Breast epithelium (tissue), 4 donors: ENCODE measurements at regions not wholly inside any gene's neighbourhood (a gene's known extent, or its start where the extent isn't known, plus 50 kb on each side); places are given as distances from the start of the nearest gene placed in this dataset.

Experiments used
- DNase-seq, 2 donors: peaks; one replicate each; pipeline ENCODE4 v3.0.0-alpha.2; 2019; ENCODE audit warnings: low spot score in 2 of 2
- H3K27ac ChIP-seq, 2 donors: fragments of 200-600 bp; sonication (generic) in 1 of 2; one replicate each; pipeline ENCODE4 v1.5.1; 2016 to 2019; ENCODE audit warnings: mild to moderate bottlenecking in 1 of 2
- H3K27me3 ChIP-seq, 2 donors: fragments of 200-600 bp; sonication (generic) in 1 of 2; one replicate each; pipeline versions ENCODE4 v1.5.1 to v1.6.0; 2017 to 2019; ENCODE audit warnings: control low read depth in 1 of 2, mild to moderate bottlenecking in 1 of 2
- H3K36me3 ChIP-seq: fragments of 200-600 bp; one replicate; pipeline ENCODE4 v1.5.1; 2019
- H3K4me1 ChIP-seq, 2 donors: fragments of 200-600 bp; sonication (generic); one replicate each; pipeline ENCODE4 v1.5.1; 2016 to 2019; ENCODE audit warnings: control low read depth in 1 of 2
- H3K4me3 ChIP-seq, 3 donors: fragments of 200-600 bp; sonication (generic); 1 replicate in 2 of 3; 2 replicates in 1 of 3; pipeline ENCODE4 v1.5.1; 2016 to 2019; ENCODE audit warnings: mild to moderate bottlenecking in 3 of 3, moderate library complexity in 2 of 3
- H3K9me3 ChIP-seq, 2 donors: fragments of 200-600 bp; sonication (generic) in 1 of 2; one replicate each; pipeline ENCODE4 v1.5.1; 2016 to 2019; ENCODE audit warnings: control low read depth in 1 of 2
- CTCF ChIP-seq, 3 donors: fragments of 450-650 bp; IDR thresholded peaks; one replicate each; pipeline ENCODE4 v1.5.1; 2016 to 2017; ENCODE audit warnings: antibody characterized with exemption in 3 of 3, mild to moderate bottlenecking in 3 of 3, moderate library complexity in 3 of 3
- POLR2A ChIP-seq: fragments of 450-650 bp; IDR thresholded peaks from one replicate; pipeline ENCODE4 v1.6.1; 2016; ENCODE audit warnings: antibody characterized with exemption, mild to moderate bottlenecking, moderate library complexity
- POLR2AphosphoS5 ChIP-seq, 3 donors: sonication (generic); formaldehyde crosslinking; IDR thresholded peaks; one replicate each; pipeline ENCODE4 v1.6.1; 2017; ENCODE audit warnings: antibody characterized with exemption in 3 of 3
- intact Hi-C: fragments of 100-400 bp; cut with DNase I; formaldehyde crosslinking; loops from one replicate; pipeline ENCODE4 v1.15.1; 2023; ENCODE audit warnings: low total_unique reads

GRCh38 chr1:101316799-101317198 is 80.0 kb downstream of the S1PR1 start:
- intact Hi-C loops: no loop called here
- TF ChIP-seq CTCF (IDR thresholded peaks at IDR 0.05) (no peak), POLR2AphosphoS5 (IDR thresholded peaks at IDR 0.05) (no peak), POLR2A (no peak)
- peaks cover 0 to 3% of the 10 kb centered on the region in 2 donors for H3K27me3 ChIP-seq
- no peaks in the 10 kb centered on the region for H3K4me1 ChIP-seq
- no peak overlapping the region for H3K4me3 ChIP-seq
- H3K36me3 ChIP-seq: no peaks in the 10 kb centered on the region
- H3K27ac ChIP-seq: no peak overlapping the region
- DNase-seq: no peak
- H3K9me3 ChIP-seq: no peaks in the 10 kb centered on the region

GRCh38 chr1:101317590-101317989 is 80.8 kb downstream of the S1PR1 start:
- TF ChIP-seq CTCF (IDR thresholded peaks at IDR 0.05) (no peak), POLR2AphosphoS5 (IDR thresholded peaks at IDR 0.05) (no peak), POLR2A (no peak)
- peaks cover 0 to 3% of the 10 kb centered on the region in 2 donors for H3K27me3 ChIP-seq
- H3K4me3 ChIP-seq: no peak overlapping the region
- H3K36me3 ChIP-seq: no peaks in the 10 kb centered on the region
- DNase-seq: no peak
- H3K4me1 ChIP-seq: no peaks in the 10 kb centered on the region
- H3K9me3 ChIP-seq: no peaks in the 10 kb centered on the region
- no peak overlapping the region for H3K27ac ChIP-seq
- intact Hi-C loops: no loop called here

- Histone ChIP-seq H3K9me3 (no peaks in the 10 kb centered on the region), H3K4me3 (no peak overlapping the region), H3K27ac (no peak overlapping the region), H3K4me1 (no peaks in the 10 kb centered on the region), H3K27me3 (no peaks in the 10 kb centered on the region), H3K36me3 (no peaks in the 10 kb centered on the region)
- no peak for DNase-seq
- intact Hi-C loops: no loop called here
- TF ChIP-seq POLR2A (no peak), POLR2AphosphoS5 (IDR thresholded peaks at IDR 0.05) (no peak), CTCF (IDR thresholded peaks at IDR 0.05) (no peak)
These were observed 86.7 kb downstream of the S1PR1 start for GRCh38 chr1:101323535-101323934.

- no peak overlapping the region for H3K27ac ChIP-seq
- no peaks in the 10 kb centered on the region for H3K27me3 ChIP-seq
- no peak for TF ChIP-seq POLR2AphosphoS5 (IDR thresholded peaks at IDR 0.05)
- TF ChIP-seq CTCF (IDR thresholded peaks at IDR 0.05): no peak
- TF ChIP-seq POLR2A: no peak
- no peak overlapping the region for H3K4me3 ChIP-seq
- intact Hi-C loops: no loop called here
- DNase-seq: no peak
- H3K36me3 ChIP-seq: no peaks in the 10 kb centered on the region
- no peaks in the 10 kb centered on the region for H3K4me1 ChIP-seq
- H3K9me3 ChIP-seq: no peaks in the 10 kb centered on the region
These were observed 88.3 kb downstream of the S1PR1 start for GRCh38 chr1:101325144-101325543.

- intact Hi-C loops: loop anchor here (5.0 kb wide), 1 partner anchor 833 kb away; no protein-coding TSS in a partner anchor
- no peak overlapping the region for H3K27ac ChIP-seq
- no peak for DNase-seq
- no peaks in the 10 kb centered on the region for H3K36me3 ChIP-seq
- no peaks in the 10 kb centered on the region for H3K27me3 ChIP-seq
- no peak for TF ChIP-seq POLR2AphosphoS5 (IDR thresholded peaks at IDR 0.05)
- TF ChIP-seq CTCF (IDR thresholded peaks at IDR 0.05): no peak
- TF ChIP-seq POLR2A: no peak
- no peak overlapping the region for H3K4me3 ChIP-seq
- no peaks in the 10 kb centered on the region for H3K9me3 ChIP-seq
- no peaks in the 10 kb centered on the region for H3K4me1 ChIP-seq
These were observed 93.8 kb downstream of the S1PR1 start for GRCh38 chr1:101330427-101331130.
